ENCODE measurements at regions not wholly inside any gene's neighbourhood (a gene's known extent, or its start where the extent isn't known, plus 50 kb on each side); places are given as distances from the start of the nearest gene placed in this dataset.
A peak's percentile ranks its signal among the peaks of the same experiment; 100 is the strongest.

GRCh38 chr5:60333005-60333571 lies 366.9 kb downstream of the DEPDC1B start:
- in situ Hi-C loops (cut with HindIII; ENCODE audit: low pct_unique_long_range_greater_than_20kb, low sequenced_read_pairs): no loop called here
- DNase-seq (ENCODE audit: low read depth): no peak

GRCh38 chr5:60332244-60333004 lies 367.5 kb downstream of the DEPDC1B start:
- DNase-seq (ENCODE audit: low read depth): no peak
- in situ Hi-C loops (cut with HindIII; ENCODE audit: low pct_unique_long_range_greater_than_20kb, low sequenced_read_pairs): no loop called here

- no peak for DNase-seq (ENCODE audit: low read depth)
- in situ Hi-C loops (cut with HindIII; ENCODE audit: low pct_unique_long_range_greater_than_20kb, low sequenced_read_pairs): no loop called here
These were observed 369.7 kb downstream of the DEPDC1B start for GRCh38 chr5:60330236-60330635.

- in situ Hi-C loops (cut with HindIII; ENCODE audit: low pct_unique_long_range_greater_than_20kb, low sequenced_read_pairs): no loop called here
- no peak for DNase-seq (ENCODE audit: low read depth)
These were observed 374.1 kb downstream of the DEPDC1B start for GRCh38 chr5:60325870-60326269.

- DNase-seq (ENCODE audit: low read depth): no peak
- in situ Hi-C loops (cut with HindIII; ENCODE audit: low pct_unique_long_range_greater_than_20kb, low sequenced_read_pairs): no loop called here
These were observed 376.4 kb downstream of the DEPDC1B start for GRCh38 chr5:60323596-60323995.

- in situ Hi-C loops (cut with HindIII; ENCODE audit: low pct_unique_long_range_greater_than_20kb, low sequenced_read_pairs): no loop called here
- DNase-seq (ENCODE audit: low read depth): no peak
These were observed 387.9 kb downstream of the DEPDC1B start for GRCh38 chr5:60312098-60312497.

- DNase-seq (ENCODE audit: low read depth): no peak
- in situ Hi-C loops (cut with HindIII; ENCODE audit: low pct_unique_long_range_greater_than_20kb, low sequenced_read_pairs): no loop called here
These were observed 400.0 kb downstream of the DEPDC1B start for GRCh38 chr5:60299944-60300343.

GRCh38 chr5:60297658-60298057 lies 402.3 kb downstream of the DEPDC1B start:
- in situ Hi-C loops (cut with HindIII; ENCODE audit: low pct_unique_long_range_greater_than_20kb, low sequenced_read_pairs): no loop called here
- DNase-seq (ENCODE audit: low read depth): no peak

- in situ Hi-C loops (cut with HindIII; ENCODE audit: low pct_unique_long_range_greater_than_20kb, low sequenced_read_pairs): no loop called here
- DNase-seq (ENCODE audit: low read depth): peak; percentile 8
These were observed 401.9 kb upstream of the PDE4D start for GRCh38 chr5:60295423-60295822.

- no peak for DNase-seq (ENCODE audit: low read depth)
- in situ Hi-C loops (cut with HindIII; ENCODE audit: low pct_unique_long_range_greater_than_20kb, low sequenced_read_pairs): no loop called here
These were observed 400.0 kb upstream of the PDE4D start for GRCh38 chr5:60293518-60293917.

GRCh38 chr5:60287174-60287771 lies 393.7 kb upstream of the PDE4D start:
- DNase-seq (ENCODE audit: low read depth): peak; percentile 25
- in situ Hi-C loops (cut with HindIII; ENCODE audit: low pct_unique_long_range_greater_than_20kb, low sequenced_read_pairs): no loop called here

- no peak for DNase-seq (ENCODE audit: low read depth)
- in situ Hi-C loops (cut with HindIII; ENCODE audit: low pct_unique_long_range_greater_than_20kb, low sequenced_read_pairs): no loop called here
These were observed 392.4 kb upstream of the PDE4D start for GRCh38 chr5:60285910-60286309.

GRCh38 chr5:60280943-60281342 lies 387.4 kb upstream of the PDE4D start:
- DNase-seq (ENCODE audit: low read depth): no peak
- in situ Hi-C loops (cut with HindIII; ENCODE audit: low pct_unique_long_range_greater_than_20kb, low sequenced_read_pairs): no loop called here

GRCh38 chr5:60277941-60278340 lies 384.4 kb upstream of the PDE4D start:
- in situ Hi-C loops (cut with HindIII; ENCODE audit: low pct_unique_long_range_greater_than_20kb, low sequenced_read_pairs): no loop called here
- DNase-seq (ENCODE audit: low read depth): no peak

- in situ Hi-C loops (cut with HindIII; ENCODE audit: low pct_unique_long_range_greater_than_20kb, low sequenced_read_pairs): no loop called here
- no peak for DNase-seq (ENCODE audit: low read depth)
These were observed 381.2 kb upstream of the PDE4D start for GRCh38 chr5:60274747-60275146.

GRCh38 chr5:60271517-60271916 lies 378.0 kb upstream of the PDE4D start:
- DNase-seq (ENCODE audit: low read depth): no peak
- in situ Hi-C loops (cut with HindIII; ENCODE audit: low pct_unique_long_range_greater_than_20kb, low sequenced_read_pairs): no loop called here

- in situ Hi-C loops (cut with HindIII; ENCODE audit: low pct_unique_long_range_greater_than_20kb, low sequenced_read_pairs): no loop called here
- DNase-seq (ENCODE audit: low read depth): no peak
These were observed 374.4 kb upstream of the PDE4D start for GRCh38 chr5:60267907-60268306.

GRCh38 chr5:60263346-60263745 lies 369.8 kb upstream of the PDE4D start:
- no peak for DNase-seq (ENCODE audit: low read depth)
- in situ Hi-C loops (cut with HindIII; ENCODE audit: low pct_unique_long_range_greater_than_20kb, low sequenced_read_pairs): no loop called here

GRCh38 chr5:60262576-60263295 lies 369.2 kb upstream of the PDE4D start:
- in situ Hi-C loops (cut with HindIII; ENCODE audit: low pct_unique_long_range_greater_than_20kb, low sequenced_read_pairs): no loop called here
- DNase-seq (ENCODE audit: low read depth): no peak
